Endothelial cell (in vitro differentiated cells): ENCODE measurements at regions not wholly inside any gene's neighbourhood (a gene's known extent, or its start where the extent isn't known, plus 50 kb on each side); places are given as distances from the start of the nearest gene placed in this dataset.
"Not testable (repeated sequence)": the region's sequence is repeated elsewhere in the genome, so short reads cannot be mapped to it uniquely, and the experiment has no call there.

Experiments
- DNase-seq: peaks from one replicate; pipeline ENCODE4 v3.0.0; 2021; ENCODE audit warnings: low spot score
- H3K27ac Mint-ChIP-seq: one replicate; pipeline ENCODE4 v1.8.0; 2021; ENCODE audit warnings: mixed read lengths, inconsistent platforms; ENCODE audit not compliant: unreplicated experiment
- H3K27me3 Mint-ChIP-seq: one replicate; pipeline ENCODE4 v1.8.0; 2021; ENCODE audit warnings: mild to moderate bottlenecking, moderate library complexity, mixed read lengths, inconsistent platforms; ENCODE audit not compliant: unreplicated experiment
- H3K36me3 Mint-ChIP-seq: one replicate; pipeline ENCODE4 v1.8.0; 2021; ENCODE audit warnings: mild to moderate bottlenecking, low read depth, mixed read lengths, inconsistent platforms; ENCODE audit not compliant: unreplicated experiment
- H3K4me1 Mint-ChIP-seq: one replicate; pipeline ENCODE4 v1.8.0; 2021; ENCODE audit warnings: mild to moderate bottlenecking, mixed read lengths, inconsistent platforms; ENCODE audit not compliant: unreplicated experiment
- H3K4me3 Mint-ChIP-seq: one replicate; pipeline ENCODE4 v1.8.0; 2021; ENCODE audit warnings: mild to moderate bottlenecking, mixed read lengths, inconsistent platforms; ENCODE audit not compliant: unreplicated experiment
- H3K9me3 Mint-ChIP-seq: one replicate; pipeline ENCODE4 v1.8.0; 2021; ENCODE audit warnings: mixed read lengths, inconsistent platforms; ENCODE audit not compliant: unreplicated experiment
- TF ChIP-seq, protein P1 (sequence below): fragments of 200-600 bp; sonication (generic); IDR thresholded peaks from one replicate; pipeline ENCODE4 v1.5.0; 2021; ENCODE audit warnings: antibody characterized with exemption; ENCODE audit not compliant: unreplicated experiment

DNA sequence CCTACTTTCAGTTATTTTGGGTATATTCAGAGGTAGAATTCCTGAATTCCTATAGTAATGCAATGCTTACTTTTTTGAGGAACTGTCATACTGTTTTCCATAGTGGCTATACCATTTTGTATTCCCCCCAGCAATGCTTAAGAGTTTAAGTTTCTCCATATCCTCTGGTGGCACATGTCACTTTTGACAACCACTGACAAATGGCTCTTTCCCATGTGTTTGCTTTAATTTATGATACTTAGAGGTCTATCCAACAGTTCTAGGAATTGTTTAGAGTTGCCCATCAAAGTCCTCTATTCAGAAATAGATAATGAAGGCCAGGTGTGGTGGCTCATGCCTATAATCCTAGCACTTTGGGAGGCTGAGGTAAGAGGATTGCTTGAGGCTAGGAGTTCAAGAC lies 128.9 kb upstream of the CFAP20DC start:
- TF ChIP-seq, protein P1, sequence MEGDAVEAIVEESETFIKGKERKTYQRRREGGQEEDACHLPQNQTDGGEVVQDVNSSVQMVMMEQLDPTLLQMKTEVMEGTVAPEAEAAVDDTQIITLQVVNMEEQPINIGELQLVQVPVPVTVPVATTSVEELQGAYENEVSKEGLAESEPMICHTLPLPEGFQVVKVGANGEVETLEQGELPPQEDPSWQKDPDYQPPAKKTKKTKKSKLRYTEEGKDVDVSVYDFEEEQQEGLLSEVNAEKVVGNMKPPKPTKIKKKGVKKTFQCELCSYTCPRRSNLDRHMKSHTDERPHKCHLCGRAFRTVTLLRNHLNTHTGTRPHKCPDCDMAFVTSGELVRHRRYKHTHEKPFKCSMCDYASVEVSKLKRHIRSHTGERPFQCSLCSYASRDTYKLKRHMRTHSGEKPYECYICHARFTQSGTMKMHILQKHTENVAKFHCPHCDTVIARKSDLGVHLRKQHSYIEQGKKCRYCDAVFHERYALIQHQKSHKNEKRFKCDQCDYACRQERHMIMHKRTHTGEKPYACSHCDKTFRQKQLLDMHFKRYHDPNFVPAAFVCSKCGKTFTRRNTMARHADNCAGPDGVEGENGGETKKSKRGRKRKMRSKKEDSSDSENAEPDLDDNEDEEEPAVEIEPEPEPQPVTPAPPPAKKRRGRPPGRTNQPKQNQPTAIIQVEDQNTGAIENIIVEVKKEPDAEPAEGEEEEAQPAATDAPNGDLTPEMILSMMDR = no peak
- no peak overlapping the region for H3K4me3 Mint-ChIP-seq

DNA sequence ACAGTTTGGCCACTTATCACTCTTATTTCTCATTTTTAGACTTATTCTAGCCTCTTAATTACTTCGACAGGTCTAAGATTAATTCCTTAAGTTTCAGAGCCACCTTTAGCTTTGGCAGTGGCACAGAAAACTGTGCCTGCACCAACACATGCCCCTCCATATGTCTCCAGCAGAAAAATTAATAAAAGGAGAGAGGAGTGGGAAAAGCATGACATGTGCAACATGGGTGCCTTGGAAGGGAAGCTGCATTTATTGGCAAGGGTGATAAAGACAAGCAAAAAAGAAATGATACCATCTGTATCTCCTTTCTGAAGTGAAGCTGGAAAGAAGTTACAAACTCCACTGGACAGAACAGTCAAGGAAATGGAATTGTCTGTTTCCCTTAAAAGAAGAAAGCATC lies 121.7 kb upstream of the CFAP20DC start:
- no peaks in the 10 kb centered on the region for H3K36me3 Mint-ChIP-seq
- TF ChIP-seq, protein P1 = no peak
- no peak overlapping the region for H3K27ac Mint-ChIP-seq
- DNase-seq = no peak
- no peaks in the 10 kb centered on the region for H3K9me3 Mint-ChIP-seq
- no peak overlapping the region for H3K4me3 Mint-ChIP-seq
- no peaks in the 10 kb centered on the region for H3K4me1 Mint-ChIP-seq
- no peaks in the 10 kb centered on the region for H3K27me3 Mint-ChIP-seq

More for the DNA sequence above, 128.9 kb upstream of the CFAP20DC start:
- Mint-ChIP-seq H3K36me3 (no peaks in the 10 kb centered on the region), H3K27me3 (no peaks in the 10 kb centered on the region), H3K27ac (no peak overlapping the region), H3K9me3 (no peaks in the 10 kb centered on the region), H3K4me1 (no peaks in the 10 kb centered on the region)
- DNase-seq = no peak

DNA sequence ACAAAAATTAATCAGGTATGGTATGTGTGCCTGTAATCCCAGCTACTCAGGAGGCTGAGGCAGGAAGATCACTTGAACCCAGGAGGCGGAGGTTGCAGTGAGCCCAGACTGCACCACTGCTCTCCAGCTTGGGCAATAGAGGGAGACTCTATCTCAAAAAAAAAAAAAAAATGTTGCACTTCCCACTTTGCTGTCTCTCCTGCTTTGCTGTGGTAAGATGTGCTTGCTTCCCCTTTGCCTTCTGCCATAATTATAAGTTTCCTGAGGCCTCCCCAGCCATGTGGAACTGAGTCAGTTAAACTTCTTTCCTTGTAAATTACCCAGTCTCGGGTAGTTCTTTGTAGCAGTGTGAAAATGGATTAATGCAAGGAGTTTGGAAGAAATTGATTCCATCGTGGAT lies 120.3 kb upstream of the CFAP20DC start:
- H3K4me1 Mint-ChIP-seq, H3K27me3 Mint-ChIP-seq, H3K36me3 Mint-ChIP-seq, H3K9me3 Mint-ChIP-seq, H3K4me3 Mint-ChIP-seq, H3K27ac Mint-ChIP-seq, DNase-seq: not testable (repeated sequence)

DNA sequence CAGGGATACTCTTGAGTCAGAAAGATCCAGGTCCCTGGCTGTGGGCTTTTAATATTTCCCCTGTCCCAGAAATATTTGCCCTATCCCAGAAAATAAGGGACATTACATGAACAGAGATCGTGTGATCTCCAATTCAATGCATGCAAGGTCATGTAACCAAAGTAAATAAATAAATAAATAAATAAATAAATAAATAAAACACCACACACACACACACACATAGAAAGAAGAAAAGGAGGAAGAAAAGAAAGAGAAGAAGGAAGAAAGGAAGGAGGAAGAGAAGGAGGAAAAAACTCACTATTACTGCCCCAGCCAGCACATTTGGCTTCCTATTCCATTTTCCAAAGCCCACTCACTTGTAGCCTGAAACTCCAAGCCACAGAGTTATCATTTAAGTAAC lies 117.9 kb upstream of the CFAP20DC start:
- no peaks in the 10 kb centered on the region for H3K4me1 Mint-ChIP-seq
- no peaks in the 10 kb centered on the region for H3K9me3 Mint-ChIP-seq
- H3K27ac Mint-ChIP-seq = no peak overlapping the region
- TF ChIP-seq, protein P1 = no peak
- H3K36me3 Mint-ChIP-seq = no peaks in the 10 kb centered on the region
- no peak overlapping the region for H3K4me3 Mint-ChIP-seq
- DNase-seq = no peak
- H3K27me3 Mint-ChIP-seq = no peaks in the 10 kb centered on the region

DNA sequence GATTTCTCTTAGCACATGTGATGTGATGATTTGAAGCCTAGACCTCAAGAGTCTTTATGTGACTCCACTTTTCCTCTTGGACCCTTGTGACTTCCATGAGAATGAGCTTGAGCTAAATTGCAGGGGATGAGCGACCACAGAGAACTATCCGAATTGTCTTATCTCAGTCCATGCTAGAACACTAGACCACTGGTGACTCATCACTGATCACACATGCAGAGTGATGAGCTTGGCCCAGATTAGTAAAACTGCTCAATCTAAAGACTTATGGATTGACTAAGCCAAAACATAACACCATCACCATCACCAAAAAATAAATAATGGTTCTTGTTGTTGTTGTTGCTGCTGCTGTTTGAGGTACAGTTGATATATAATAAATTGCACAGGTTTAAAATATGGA lies 114.1 kb upstream of the CFAP20DC start:
- no peaks in the 10 kb centered on the region for H3K4me1 Mint-ChIP-seq
- no peak overlapping the region for H3K27ac Mint-ChIP-seq
- H3K9me3 Mint-ChIP-seq = no peaks in the 10 kb centered on the region
- TF ChIP-seq, protein P1 = no peak
- DNase-seq = no peak
- H3K4me3 Mint-ChIP-seq = no peak overlapping the region
- no peaks in the 10 kb centered on the region for H3K27me3 Mint-ChIP-seq
- no peaks in the 10 kb centered on the region for H3K36me3 Mint-ChIP-seq

DNA sequence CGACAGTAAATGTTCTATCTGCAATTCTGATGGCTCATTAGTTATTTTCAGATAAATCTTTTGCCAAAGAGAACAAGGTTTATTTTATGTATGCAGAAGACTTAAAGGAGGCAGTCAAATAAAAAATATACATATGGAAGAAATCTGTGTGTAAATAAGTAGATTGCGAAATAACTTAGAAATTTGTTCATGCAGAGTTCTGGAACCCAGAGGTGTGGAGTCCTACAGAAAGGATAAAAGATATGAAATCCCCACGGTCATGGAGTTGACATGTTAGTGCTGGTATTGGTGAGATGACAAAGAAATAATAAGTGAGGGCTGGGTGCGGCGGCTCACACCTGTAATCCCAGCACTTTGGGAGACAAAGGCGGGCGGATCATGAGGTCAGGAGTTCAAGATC lies 111.2 kb upstream of the CFAP20DC start:
- TF ChIP-seq, protein P1 = no peak
- Mint-ChIP-seq H3K4me1 (no peaks in the 10 kb centered on the region), H3K27ac (no peak overlapping the region), H3K36me3 (no peaks in the 10 kb centered on the region), H3K27me3 (no peaks in the 10 kb centered on the region), H3K9me3 (no peaks in the 10 kb centered on the region), H3K4me3 (no peak overlapping the region)
- DNase-seq = no peak
